Gastrocnemius medialis (tissue), 4 donors: ENCODE measurements at regions not wholly inside any gene's neighbourhood (a gene's known extent, or its start where the extent isn't known, plus 50 kb on each side); places are given as distances from the start of the nearest gene placed in this dataset.

Experiments
- CTCF ChIP-seq, 5 experiments: fragments of 450-650 bp in 3 of 5; fragments of 200-600 bp in 2 of 5; sonication (generic) in 2 of 5; IDR thresholded peaks in 4 of 5; conservative IDR thresholded peaks in 1 of 5; 1 replicate in 4 of 5; 2 replicates in 1 of 5; pipeline ENCODE4 v1.5.1; 2016 to 2019; ENCODE audit warnings: antibody characterized with exemption in 5 of 5, mild to moderate bottlenecking in 3 of 5, moderate library complexity in 3 of 5
- POLR2A ChIP-seq, 2 donors: fragments of 450-650 bp; IDR thresholded peaks; one replicate each; pipeline ENCODE4 v1.6.1; 2017; ENCODE audit warnings: antibody characterized with exemption in 2 of 2, mild to moderate bottlenecking in 2 of 2, moderate library complexity in 2 of 2

DNA sequence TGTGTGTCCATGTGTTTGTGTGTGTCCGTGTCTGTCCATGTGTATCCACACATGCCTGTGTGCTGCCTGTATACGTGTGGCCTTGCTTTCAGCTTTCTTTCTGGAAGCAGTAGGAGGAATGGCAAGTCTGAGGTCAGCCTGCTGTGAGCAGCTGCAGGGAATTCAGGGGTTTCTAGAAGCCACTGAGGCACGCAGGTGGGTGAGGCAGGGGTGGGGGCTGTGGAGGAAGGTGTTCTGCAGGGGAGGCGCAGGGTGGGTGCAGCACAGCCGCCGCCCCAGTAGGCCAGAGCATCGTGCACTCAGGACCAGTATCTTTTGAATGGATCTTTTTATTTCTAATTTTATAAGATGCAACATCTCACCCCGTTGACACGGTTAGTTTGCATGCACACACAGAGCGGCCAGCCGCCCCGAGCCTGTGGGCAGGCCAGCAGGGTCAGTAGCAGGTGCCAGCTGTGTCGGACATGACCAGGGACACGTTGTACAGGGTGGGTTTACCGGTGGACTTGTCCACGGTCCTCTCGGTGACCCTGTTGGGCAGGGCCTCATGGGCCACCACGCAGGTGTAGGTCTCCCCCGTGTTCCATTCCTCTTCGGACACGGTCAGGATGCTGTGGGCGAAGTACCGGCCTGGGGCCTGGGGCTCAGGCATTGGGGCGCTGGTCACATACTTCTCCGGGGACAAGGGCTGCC is 327.7 kb downstream of the TMEM121 start:
- TF ChIP-seq CTCF (IDR thresholded peaks at IDR 0.05 in 4 of 5, conservative IDR thresholded peaks at IDR 0.05 in 1 of 5) = no peak
- TF ChIP-seq POLR2A (IDR thresholded peaks at IDR 0.05) = no peak
